OCI-LY1 (cell line): ENCODE measurements at regions not wholly inside any gene's neighbourhood (a gene's known extent, or its start where the extent isn't known, plus 50 kb on each side); places are given as distances from the start of the nearest gene placed in this dataset.

Experiments used
- CTCF ChIP-seq: fragments of 200-600 bp; sonication (generic), shearing (Covaris generic); IDR thresholded peaks from 2 replicates; pipeline ENCODE4 v1.5.1; 2017; ENCODE audit warnings: mild to moderate bottlenecking, antibody characterized with exemption, low read length, moderate library complexity, mixed read lengths
- EZH2 ChIP-seq: fragments of 200-600 bp; sonication (generic), shearing (Covaris generic); IDR thresholded peaks from 2 replicates; pipeline ENCODE4 v1.8.0; 2017; ENCODE audit warnings: borderline replicate concordance, mixed run types, mild to moderate bottlenecking, antibody characterized with exemption, low read length, moderate library complexity, mixed read lengths

- no peak for TF ChIP-seq EZH2
- TF ChIP-seq CTCF: no peak
These were observed 89.1 kb upstream of the VSTM2B start for GRCh38 chr19:29436591-29437103.
